Middle frontal gyrus (tissue), 1 donor: ENCODE measurements at regions not wholly inside any gene's neighbourhood (a gene's known extent, or its start where the extent isn't known, plus 50 kb on each side); places are given as distances from the start of the nearest gene placed in this dataset.
"Not testable (repeated sequence)": the region's sequence is repeated elsewhere in the genome, so short reads cannot be mapped to it uniquely, and the experiment has no call there.

ENCODE experiments used
- DNase-seq: peaks from one replicate; pipeline ENCODE4 v3.0.0-alpha.2; 2015; ENCODE audit warnings: low spot score; ENCODE audit errors: extremely low spot score

GRCh38 chr6:115456848-115457247 is 603.8 kb downstream of the FRK start:
- no peak for DNase-seq

- no peak for DNase-seq
Observed at GRCh38 chr6:115443825-115444478, 616.7 kb downstream of the FRK start.

- no peak for DNase-seq
Observed at GRCh38 chr6:115442323-115442722, 618.4 kb downstream of the FRK start.

GRCh38 chr6:115441651-115442050 is 619.0 kb downstream of the FRK start:
- no peak for DNase-seq

GRCh38 chr6:115415378-115415777 is 645.3 kb downstream of the FRK start:
- no peak for DNase-seq

GRCh38 chr6:115414916-115415315 is 645.8 kb downstream of the FRK start:
- not testable (repeated sequence) for DNase-seq

- no peak for DNase-seq
Observed at GRCh38 chr6:115411756-115412155, 648.9 kb downstream of the FRK start.

- DNase-seq, result no peak
Observed at GRCh38 chr6:115404446-115404845, 656.2 kb downstream of the FRK start.

- no peak for DNase-seq
Observed at GRCh38 chr6:115398607-115399006, 662.1 kb downstream of the FRK start.

GRCh38 chr6:115396112-115396906 is 664.4 kb downstream of the FRK start:
- no peak for DNase-seq

GRCh38 chr6:115393821-115394220 is 666.9 kb downstream of the FRK start:
- no peak for DNase-seq

- DNase-seq, result no peak
Observed at GRCh38 chr6:115370202-115370601, 690.5 kb downstream of the FRK start.

- no peak for DNase-seq
Observed at GRCh38 chr6:115365783-115366182, 694.9 kb downstream of the FRK start.

- no peak for DNase-seq
Observed at GRCh38 chr6:115363379-115363778, 697.3 kb downstream of the FRK start.

GRCh38 chr6:115362234-115362633 is 698.5 kb downstream of the FRK start:
- DNase-seq, result no peak

- DNase-seq, result no peak
Observed at GRCh38 chr6:115360602-115361325, 699.9 kb downstream of the FRK start.

GRCh38 chr6:115358616-115359015 is 702.1 kb downstream of the FRK start:
- DNase-seq, result no peak

GRCh38 chr6:115356371-115356770 is 704.3 kb downstream of the FRK start:
- DNase-seq, result no peak

- DNase-seq, result no peak
Observed at GRCh38 chr6:115323001-115323400, 737.7 kb downstream of the FRK start.

GRCh38 chr6:115319823-115320222 is 740.9 kb downstream of the FRK start:
- no peak for DNase-seq

GRCh38 chr6:115310156-115310555 is 750.5 kb downstream of the FRK start:
- no peak for DNase-seq

- DNase-seq, result no peak
Observed at GRCh38 chr6:115302731-115303130, 758.0 kb downstream of the FRK start.
